ENCODE measurements at regions not wholly inside any gene's neighbourhood (a gene's known extent, or its start where the extent isn't known, plus 50 kb on each side); places are given as distances from the start of the nearest gene placed in this dataset.
"Not testable (repeated sequence)": the region's sequence is repeated elsewhere in the genome, so short reads cannot be mapped to it uniquely, and the experiment has no call there.

DNA sequence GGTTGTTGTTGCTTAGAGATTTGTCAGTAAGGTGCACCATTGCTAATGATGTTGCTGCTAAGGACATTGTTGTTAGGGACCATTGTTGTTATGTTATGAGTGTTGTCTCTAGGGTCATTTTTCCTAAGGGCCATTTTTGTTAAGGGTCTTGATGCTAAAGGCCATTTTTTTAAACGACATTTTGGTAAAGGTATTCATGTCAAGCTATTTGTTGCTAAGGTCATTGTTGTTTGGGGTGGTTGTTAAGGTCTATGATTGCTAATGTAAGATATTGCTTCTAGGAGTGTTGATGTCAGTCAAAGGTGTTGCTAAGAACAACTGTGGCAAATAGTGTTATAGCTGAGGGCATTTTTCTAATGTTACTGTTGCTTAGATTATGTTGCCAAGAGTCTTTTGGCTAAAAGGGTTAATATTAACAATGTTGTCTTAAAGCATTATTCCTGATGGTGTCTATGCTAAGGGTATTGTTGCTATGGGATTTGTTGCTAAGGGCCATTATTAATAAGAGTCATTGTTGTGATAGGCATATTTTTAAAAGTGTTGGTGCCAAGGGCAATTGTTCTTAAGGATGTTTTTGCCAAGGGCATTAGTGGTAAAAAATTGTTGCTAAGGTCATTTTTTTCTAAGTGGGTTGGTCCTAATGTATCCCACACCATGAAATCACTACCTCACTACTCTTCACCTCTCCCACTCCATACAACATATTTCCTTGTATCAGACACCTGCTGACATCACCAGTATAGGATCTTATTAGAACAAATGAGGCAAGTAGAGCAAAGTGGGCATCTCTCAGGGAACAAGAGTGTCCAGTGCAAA, 56.2 kb downstream of the SPATA31A6 start:
- not testable (repeated sequence) for DNase-seq

DNA sequence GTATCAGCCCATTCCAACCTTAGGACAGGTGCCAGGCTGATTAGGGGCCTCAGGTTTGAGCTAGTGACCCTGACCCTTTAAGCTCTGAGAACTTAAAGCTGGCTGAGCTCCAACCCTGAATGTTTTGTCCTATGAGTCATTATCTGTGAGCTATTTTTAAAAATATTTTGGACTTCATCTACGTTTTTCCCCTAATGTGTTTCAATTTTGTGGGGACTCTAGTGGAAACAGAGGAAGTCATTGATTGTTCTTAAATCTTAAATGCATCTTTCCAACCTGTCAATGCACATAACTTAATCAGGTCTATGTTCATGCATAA, 56.8 kb downstream of the SPATA31A6 start:
- DNase-seq = not testable (repeated sequence)

DNA sequence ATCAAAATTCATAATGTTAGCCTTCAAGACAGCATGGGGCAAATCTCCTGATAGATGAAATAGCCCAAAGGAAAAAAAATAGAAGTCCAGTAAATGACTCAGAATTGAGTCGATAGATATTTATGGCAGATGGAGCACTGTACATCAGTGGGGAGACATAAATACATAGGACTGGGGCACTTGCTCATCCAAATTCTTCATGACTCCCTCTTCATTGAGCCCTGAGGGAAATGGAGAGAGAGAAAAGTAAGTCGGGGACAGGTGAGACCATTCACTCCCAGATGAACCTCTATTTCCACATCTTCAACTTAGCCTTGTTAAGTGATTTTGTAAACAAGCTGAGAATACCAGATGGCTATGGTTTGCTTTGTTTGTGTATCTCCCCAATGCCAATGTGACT, 59.8 kb downstream of the SPATA31A6 start:
- not testable (repeated sequence) for DNase-seq

DNA sequence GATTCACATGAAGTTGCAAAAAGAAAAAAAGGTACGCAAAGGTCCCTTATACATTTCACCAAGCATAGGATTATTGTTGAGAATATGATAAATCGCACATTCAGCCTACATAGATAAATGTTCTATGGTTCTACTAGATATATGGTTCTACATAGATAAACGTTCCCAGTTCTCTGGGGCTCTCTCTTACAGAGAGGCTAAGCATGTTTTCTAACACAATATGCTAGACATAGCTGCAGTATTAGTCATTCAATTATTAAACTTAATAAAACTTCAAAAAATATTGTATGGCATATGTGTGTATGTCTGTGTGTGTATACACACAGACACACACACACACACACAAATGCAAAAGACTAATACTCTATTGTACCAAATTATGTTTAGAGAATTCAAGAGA, 60.4 kb downstream of the SPATA31A6 start:
- not testable (repeated sequence) for DNase-seq

DNA sequence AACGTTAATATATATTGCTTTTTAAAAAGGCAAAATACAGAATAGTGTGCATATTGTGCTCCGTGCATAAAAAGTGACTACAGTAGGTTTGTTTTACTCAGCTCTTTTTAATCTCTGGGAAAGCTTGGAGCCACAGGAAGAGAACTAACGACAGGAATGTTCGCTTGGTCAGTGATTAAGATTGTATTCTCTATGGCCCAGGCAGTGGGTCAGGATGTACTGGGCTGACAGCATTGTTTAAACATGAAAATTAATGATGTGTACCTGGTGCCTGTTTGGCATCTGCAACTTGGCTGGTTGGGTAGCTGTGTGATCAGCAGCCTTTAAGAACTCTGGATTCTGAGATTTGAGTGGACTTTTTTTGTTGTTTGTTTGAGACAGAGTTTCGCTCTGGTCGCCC, 85.3 kb downstream of the SPATA31A6 start:
- not testable (repeated sequence) for DNase-seq

DNA sequence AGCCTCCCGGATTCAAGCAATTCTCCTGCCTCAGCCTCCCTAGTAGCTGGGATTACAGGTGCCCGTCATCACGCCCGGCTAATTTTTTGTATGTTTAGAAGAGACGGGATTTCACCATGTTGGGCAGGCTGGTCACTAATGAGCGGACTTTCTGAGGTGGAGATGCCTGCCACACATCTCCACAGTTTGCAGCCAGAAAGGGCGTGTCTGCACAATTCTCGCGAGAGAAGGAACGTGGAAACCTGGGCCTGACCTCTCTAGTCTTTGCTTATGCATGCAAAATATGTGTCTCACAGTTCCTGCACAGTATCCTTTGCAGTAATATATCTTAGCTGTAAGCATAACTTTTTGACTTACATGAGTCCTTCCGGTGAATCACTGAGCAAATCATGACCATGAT, 85.7 kb downstream of the SPATA31A6 start:
- DNase-seq = not testable (repeated sequence)

DNA sequence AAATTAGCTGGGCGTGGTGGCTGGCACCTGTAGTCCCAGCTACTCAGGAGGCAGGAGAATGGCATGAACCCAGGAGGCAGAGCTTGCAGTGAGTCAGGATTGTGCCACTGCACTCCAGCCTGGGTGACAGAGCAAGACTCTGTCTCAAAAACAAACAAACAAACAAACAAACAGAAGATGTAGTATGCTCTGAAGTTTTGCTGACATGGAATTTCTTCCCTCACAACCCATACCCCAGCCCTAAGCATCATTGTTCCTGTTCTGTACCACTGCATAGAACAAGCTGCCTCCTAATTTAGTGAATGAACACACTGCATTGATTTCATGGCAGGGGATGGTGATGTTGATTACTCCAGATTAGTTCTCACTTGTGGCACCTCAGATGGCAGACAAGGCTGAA, 89.7 kb downstream of the SPATA31A6 start:
- not testable (repeated sequence) for DNase-seq

DNA sequence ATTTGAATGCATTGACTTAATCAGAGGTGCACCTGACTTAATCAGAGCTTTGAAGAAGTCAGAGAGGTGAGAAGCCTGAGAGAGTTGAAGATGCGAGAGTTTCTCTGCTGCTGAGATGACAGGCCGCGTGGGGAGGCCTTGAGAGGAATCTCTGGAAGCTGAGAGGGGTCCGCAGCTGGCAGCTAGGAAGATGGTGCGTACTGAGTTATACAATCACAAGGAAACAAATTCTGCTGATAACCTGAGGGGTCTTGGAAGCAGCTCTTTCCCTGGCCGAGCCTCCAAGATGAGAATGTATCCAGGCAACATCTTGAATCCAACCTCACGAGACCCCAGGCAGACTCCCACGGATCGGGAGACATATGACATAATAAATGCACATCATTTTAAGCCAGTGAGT, 91.7 kb downstream of the SPATA31A6 start:
- DNase-seq = no peak

DNA sequence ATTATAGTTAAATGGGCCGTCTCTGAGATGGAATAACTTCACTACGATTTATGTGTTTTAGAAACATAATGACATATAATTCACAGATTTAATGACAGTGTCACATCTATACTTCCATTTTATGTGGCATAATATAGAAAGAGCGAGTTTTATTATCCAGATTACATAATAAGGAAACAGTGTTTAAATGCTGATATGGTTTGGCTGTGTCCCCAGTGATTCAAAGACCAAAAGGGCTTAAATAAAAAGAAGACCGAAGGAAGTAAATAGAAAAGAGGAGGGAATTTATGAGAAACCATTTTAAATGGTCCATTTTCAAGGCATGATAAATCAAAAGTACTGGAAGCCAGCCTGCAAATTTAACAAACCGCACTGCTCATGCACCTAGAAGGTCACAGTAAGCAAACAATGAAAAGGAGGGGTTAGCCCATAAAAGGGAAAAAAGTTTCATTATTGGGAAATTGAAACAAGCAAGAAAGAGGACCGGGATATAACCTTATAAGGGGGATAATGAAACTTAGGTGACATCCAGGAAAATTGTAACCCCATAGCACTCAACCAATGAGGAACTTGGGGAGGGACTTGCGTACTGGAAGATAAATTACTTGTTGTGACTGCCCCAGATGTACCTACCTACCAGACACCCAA, 99.2 kb downstream of the SPATA31A6 start:
- not testable (repeated sequence) for DNase-seq

DNA sequence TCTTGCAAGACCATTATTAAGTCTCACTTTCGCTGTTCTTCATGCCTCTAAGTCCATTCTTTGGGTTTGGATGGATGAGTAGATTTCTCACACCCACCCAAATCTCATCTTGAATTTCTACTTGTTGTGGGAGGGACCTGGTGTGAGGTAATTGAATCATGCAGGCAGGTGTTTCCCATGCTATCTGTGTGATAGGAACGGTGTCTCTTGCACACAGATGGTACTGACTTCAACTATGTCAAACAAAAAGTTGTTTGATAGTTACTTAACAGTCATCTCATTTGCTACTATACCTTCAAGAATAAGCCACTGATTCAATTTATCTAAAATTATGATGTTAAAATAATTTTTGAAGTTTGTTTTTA, 99.7 kb downstream of the SPATA31A6 start:
- not testable (repeated sequence) for DNase-seq

DNA sequence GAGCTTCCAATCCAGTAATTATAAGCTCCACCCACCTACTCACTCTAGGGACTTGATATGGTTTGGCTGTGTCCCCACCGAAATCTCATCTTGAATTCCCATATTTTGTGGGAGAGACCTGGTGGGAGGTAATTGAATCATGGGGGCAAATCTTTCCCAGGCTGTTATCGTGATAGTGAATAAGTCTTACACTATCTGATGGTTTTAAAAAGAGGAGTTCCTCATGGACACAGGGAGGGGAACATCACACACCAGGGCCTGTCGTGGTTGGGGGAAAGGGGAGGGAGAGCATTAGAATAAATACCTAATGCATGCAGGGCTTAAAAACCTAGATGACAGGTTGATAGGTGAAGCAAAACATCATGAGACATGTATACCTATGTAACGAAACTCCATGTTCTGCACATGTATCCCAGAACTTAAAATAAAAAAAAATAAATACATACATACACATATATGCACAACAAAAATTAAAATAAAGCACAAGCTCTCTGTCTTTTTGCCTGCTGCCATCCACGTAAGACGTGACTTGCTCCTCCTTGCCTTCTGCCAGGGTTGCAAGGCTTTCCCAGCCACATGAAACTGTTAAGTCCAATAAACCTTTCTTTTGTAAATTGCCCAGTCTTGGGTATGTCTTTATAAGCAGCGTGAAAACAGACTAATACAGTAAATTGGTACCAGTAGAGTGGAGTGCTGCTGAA, 102.8 kb downstream of the SPATA31A6 start:
- not testable (repeated sequence) for DNase-seq

DNA sequence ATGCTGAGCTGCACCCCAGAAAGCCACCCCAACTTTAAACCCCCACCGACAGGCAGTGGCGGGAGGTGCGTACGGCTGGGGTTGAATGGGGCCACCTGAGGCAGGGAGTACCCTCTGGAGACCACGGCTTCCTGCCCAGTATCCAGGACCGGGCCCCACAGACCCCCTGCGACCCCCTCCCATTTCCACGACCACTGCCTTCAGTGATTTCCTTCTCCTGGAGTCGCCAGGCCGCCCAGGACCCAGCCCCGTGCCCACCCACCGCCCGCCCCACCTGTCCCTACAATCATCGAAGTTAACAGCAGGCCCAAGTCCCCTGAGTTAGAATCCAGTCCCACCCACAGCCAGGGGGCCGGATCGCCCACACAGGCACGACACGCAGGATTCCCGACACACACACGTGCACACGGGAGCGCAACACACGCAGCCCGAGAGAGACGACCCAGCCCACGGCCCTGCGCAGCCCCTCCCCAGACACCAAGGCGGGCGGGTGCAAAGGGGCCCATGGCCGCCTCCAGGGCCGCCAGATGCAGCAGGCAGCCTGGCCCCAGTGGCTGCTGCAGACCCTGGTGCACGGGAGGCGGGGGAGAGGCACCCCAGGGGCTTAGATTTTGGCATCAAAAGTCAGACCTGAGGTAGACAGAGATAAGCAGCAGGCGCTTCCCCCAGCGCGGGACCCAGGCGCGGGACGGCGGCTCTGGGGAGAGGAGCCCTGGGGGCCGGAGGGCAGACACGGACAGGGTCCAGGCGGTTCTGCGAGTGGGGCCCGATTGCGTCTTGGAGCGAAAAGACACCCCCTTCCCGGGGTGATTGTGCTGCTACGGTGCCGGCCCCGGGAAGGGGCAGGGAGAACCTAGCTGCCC, 104.8 kb downstream of the SPATA31A6 start:
- DNase-seq = not testable (repeated sequence)

DNA sequence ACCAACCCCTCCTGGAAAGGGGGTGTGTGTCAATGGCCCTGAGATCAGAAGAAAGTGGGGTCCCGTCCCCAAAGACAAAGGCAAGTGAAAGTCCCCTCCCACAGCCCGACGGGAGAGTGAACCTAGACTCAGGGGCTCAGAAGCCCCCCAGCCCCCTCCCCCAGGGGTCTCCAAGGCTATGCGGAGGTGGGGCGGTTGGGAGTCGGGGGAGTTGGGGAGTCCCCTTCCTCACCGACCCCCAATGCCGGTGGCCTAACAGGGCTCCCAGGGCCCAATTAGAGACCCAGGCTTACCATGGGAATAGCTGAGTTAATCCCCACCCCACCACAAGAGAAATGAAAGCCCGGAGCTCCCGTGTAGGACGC, 105.4 kb downstream of the SPATA31A6 start:
- not testable (repeated sequence) for DNase-seq

DNA sequence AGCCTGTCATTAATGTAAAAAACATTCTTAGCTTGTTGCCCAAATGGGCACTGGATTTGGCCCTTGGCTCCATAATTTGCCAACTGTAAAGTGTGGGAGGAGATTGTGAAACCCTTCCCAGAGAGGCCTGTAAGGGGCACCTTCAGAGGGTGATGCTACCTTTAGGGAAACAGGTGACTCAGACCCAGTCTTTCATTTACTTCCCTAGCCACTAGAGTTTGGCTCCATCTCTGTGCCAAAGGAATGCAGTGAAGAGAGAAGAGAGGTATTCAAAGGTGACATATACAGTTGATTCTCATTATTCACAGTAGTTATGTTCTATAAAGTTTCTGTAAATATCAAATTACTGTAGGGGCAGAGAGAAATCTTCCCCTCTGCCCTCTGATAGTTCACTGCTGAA, 116.7 kb downstream of the SPATA31A6 start:
- not testable (repeated sequence) for DNase-seq

DNA sequence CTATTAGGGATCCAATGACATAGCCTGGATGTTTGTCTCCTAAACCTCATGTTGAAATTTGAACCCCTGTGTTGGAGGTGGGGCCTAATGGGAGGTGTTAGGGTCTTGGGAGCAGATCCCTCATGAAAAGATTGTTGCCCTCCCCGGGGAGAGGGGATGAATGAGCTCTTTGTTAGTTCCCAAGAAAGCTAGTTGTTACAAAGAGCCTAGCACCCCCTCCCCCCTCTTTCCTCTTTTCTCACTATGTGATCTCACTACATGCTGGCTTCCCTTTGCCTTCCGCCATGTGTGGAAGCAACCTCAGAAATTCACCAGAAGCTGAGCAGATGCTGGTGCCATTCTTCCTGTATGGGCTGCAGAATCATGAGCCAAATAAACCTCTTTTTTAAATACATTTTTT, 123.2 kb downstream of the SPATA31A6 start:
- not testable (repeated sequence) for DNase-seq

DNA sequence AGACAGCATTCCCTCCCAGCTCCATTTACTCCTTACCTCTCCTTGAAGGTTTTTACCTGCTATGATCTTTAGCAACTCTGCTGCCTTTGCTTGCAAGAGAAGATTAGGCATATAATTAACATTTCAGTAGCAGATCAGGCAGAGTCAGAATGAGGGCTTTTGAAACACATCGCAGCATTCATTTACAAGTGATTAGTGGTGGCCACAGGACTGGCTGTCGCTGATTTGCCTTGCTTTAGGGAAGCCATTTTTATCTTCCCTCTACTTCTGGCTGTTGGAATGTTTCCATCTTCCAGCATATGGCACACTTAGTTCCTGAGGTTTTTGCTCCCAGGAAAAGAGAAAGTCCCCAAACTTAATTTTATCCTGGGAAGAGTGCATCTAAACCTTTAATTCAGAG, 124.0 kb downstream of the SPATA31A6 start:
- not testable (repeated sequence) for DNase-seq

DNA sequence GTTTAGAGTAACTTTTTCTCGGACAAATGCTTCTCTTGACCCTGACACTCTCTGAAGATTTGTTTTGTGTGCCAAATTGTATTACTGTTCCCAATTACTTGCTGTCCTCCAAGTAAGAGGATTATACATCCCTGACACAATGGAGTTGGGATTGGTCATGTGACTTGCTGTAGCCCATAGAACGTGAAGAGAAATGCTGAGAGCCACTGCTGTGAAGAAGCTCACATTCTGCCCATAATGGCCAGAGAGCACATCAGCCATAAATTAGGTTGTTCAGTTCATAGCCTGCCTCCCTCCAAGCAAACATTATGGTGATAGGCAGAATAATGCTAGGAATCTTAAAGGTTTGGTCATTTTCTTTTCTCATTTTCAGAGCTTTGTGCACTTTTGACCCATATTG, 127.5 kb downstream of the SPATA31A6 start:
- DNase-seq = not testable (repeated sequence)

DNA sequence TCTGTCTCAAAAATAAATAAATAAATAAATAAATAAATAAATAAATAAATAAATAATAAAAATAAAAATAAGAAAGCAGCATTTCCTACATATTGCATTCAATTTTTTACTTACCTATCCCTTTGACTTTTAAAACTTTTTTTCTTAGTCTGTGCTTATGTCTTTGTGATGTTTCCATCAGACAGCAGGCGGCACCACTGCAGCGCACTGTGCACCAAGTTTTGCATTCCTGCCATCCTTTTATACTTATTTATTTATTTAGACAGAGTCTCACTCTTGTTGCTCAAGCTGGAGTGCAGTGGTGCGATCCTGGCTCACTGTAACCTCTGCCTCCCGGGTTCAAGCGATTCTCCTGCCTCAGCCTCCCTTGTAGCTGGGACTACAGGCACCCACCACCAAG, 132.6 kb downstream of the SPATA31A6 start:
- not testable (repeated sequence) for DNase-seq

DNA sequence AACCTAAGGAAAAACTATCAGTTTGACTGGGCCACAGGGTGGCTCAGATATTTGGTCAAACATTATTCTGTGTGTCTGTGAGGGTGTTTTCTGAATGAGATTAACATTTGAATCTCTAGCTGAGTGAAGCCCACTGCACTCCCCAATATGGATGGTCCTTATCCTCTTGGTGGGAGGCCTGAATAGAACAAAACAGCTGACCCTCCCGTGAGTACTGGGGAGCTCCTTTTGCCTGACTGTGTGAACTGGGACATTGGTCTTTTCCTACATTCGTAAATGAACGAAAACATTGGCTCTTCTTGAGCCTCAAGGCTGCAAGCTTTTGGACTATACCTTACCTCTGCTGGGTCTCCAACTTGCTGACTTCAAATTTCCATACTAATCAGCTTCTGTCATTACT, 134.2 kb downstream of the SPATA31A6 start:
- not testable (repeated sequence) for DNase-seq

DNA sequence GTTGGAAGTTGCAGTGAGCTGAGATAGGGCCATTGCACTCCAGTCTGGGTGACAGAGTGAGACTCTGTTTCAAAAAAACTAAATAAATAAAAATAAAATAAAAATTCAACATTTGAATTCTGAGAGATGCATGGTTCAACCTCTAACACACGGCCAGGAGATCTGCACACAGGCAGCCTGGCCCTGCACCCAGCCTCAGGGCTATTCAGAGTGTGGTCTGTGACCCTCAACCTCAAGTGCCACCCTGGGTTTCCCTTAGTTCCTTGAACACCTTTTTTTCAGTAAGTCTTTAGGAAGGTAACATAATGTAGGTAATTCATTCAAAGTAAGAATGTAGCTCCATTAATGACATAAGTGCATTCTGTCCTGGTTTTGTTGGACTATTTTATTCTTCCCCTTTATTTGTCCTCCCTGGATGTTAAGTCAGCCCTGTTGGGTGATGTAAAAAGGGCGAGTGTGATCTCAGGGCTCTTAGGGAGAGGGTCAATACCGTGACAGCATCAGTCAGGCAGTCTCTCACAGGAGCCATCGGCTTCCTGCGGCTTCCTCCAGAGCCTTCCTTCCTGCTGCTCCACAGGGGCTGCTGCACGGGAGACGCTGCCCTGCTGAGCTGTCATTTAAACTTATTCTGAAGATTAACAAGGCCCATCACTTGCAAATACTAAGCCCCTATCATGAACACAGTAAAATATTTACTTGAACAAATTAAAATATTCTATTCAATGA, 139.8 kb downstream of the SPATA31A6 start:
- DNase-seq = not testable (repeated sequence)

DNA sequence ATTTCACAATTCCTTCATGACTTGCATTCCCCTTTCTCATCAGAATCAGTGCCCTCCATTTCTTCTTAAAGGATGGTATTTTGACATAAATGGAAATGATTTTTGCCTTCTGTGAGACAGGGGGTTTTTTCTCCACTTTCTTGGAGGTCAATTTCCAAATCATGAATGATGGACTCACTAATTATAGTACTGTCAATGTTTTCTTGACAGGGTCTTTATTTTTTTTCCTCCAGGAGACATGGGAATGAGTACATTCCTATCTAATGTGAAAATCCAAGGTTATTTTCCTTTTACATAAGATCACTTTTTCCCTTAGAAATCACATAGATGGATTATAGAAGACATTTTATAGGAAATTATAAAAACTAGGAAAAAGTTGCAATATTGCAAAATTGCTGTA, 141.7 kb downstream of the SPATA31A6 start:
- DNase-seq = not testable (repeated sequence)

DNA sequence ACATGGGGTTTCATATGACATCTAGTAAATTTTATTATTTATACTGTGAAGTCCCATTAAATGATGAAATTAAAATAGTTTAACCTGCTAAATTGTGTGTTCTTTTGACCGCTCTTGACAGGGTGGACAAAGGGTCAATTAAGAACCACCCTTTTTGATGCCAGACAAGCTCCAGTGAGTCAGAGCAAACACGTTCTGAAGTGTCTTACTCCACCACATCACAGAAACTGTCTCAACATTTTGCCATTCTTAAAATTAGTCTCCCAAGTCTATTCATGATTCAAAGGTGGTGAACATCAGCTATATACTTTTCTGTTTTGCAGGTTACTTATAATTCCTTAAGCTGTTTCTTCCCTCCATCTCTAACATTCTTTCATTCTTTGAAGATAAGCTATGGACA, 142.1 kb downstream of the SPATA31A6 start:
- DNase-seq = not testable (repeated sequence)

Data from NCI-H524 treated with DMSO at 0.1 percent for 48 hours (cell line).